Middle frontal gyrus (tissue), 1 donor: ENCODE measurements at regions not wholly inside any gene's neighbourhood (a gene's known extent, or its start where the extent isn't known, plus 50 kb on each side); places are given as distances from the start of the nearest gene placed in this dataset.
"Not testable (repeated sequence)": the region's sequence is repeated elsewhere in the genome, so short reads cannot be mapped to it uniquely, and the experiment has no call there.

Experiments
- DNase-seq: peaks from one replicate; pipeline ENCODE4 v3.0.0-alpha.2; 2015; ENCODE audit warnings: low spot score; ENCODE audit errors: extremely low spot score

GRCh38 chr3:30435861-30436331, 170.5 kb upstream of the TGFBR2 start:
- no peak for DNase-seq

GRCh38 chr3:30437171-30437601, 169.2 kb upstream of the TGFBR2 start:
- no peak for DNase-seq

DNA sequence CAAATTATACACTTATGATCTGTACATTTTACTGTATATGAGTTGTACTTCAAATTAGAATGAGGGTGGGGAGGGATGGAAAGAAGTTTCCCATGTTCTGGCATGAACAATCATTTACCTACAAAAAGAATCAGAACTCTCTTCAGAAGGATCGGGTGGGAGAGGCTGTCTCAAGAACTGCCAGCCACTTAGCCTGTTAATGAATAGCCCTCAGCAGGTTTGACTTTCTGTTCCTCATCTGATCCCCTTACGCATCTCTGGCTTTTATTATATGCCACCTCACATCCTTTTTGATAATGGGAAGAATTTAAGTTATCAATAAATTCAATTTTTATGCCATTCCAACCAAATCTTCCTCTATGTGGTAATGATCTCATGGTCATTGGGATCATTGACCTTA, 168.3 kb upstream of the TGFBR2 start:
- DNase-seq = no peak

- no peak for DNase-seq
Observed at GRCh38 chr3:30439451-30440053, 166.8 kb upstream of the TGFBR2 start.

GRCh38 chr3:30440147-30440604, 166.2 kb upstream of the TGFBR2 start:
- no peak for DNase-seq

DNA sequence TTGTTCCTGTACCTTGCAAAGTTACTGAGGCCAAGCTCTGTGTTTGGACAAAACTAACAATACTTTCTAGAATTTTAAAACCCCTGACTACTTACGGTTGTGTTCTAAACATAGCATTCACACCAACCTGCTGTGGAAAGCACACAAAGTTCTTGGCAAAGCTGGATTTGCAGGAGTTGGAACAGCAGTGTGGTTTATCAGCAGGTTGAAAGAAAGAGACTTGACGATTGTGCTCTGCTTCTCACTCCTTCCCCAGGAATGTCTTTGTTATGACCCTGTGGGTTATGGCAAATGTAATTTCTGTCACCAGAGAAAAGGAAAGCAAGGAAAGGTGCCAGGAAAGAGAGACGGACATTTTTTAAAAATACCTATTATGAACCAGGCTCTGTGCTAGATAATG, 165.5 kb upstream of the TGFBR2 start:
- DNase-seq = no peak

DNA sequence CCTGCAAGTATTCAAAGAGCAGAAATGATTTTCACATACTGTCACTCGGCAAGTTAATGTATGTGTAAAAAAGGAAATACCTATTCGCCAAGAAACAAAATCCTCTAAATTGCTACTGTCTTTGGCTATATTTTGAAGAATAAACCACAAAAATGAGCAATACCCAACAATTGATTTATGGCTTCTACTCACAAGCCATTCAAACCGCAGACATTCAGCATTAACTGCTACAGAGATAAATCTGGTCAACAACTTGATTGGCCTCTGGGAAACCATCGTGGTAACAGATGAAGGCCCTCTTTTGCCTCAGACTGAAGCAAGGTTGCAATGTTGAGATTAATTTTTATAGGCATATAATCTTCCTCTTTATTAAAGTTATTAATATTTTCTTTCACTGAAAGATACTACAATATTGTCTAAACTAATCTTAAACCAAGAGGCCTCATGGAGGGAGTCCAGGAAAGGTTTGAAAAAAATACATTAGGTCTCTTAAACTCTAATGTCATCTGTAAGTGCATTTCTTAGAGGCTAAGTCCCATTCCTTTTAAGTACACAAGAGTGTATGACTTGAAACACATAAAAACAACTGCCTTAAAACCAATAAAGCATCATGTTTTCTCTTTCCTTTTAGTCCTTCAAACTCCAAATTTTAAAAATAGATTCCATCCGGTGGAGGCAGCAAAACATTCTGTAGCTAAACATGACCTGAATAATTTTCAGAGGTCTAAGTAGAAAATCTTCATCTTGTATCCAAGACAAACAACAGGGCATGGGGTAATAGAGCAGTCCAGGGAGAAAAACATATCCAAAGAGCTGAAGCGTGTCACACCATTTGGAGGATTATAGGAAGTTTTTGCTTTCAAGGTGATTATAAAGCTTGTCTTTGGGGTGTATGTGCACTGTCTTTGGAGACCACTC, 162.4 kb upstream of the TGFBR2 start:
- DNase-seq = no peak

DNA sequence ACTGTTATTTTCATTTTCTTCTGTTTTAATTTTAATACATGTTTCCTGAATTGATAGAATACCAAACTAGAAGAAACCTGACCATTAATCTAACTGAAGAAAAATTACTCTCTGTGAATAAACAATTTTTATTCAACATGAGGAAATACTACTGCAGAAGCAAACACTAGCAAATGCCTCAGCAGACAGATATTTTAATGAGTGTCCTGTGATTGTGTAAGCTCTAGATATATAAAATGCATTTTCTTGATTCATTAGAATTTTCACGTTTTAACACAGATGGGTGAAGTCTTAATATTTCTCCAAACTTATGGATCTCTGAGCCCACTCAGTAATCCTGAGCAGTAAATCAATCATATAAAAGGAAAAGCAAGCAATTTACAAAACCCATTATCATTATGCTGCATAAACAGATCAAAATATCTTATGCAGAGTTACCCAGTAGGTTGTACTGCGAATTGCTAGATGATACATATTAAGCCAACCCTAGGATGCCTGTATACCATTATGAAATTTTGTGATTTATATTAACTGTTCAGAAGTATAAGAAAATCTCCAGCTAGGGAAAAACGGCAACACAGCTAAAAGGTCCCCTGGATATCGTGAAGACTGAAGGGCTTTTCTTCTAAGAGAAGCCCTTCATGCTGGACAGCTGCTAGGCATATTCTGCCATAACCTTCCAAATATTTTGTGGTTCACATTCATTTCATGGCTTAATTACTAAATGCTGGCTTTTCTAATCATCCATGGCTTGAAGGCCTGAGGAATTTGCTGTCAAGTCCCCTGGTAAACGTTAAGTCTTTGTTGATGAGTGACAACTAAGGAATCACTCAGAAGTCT, 157.7 kb upstream of the TGFBR2 start:
- no peak for DNase-seq

- DNase-seq = no peak
Observed at GRCh38 chr3:30449290-30449632, 157.1 kb upstream of the TGFBR2 start.

DNA sequence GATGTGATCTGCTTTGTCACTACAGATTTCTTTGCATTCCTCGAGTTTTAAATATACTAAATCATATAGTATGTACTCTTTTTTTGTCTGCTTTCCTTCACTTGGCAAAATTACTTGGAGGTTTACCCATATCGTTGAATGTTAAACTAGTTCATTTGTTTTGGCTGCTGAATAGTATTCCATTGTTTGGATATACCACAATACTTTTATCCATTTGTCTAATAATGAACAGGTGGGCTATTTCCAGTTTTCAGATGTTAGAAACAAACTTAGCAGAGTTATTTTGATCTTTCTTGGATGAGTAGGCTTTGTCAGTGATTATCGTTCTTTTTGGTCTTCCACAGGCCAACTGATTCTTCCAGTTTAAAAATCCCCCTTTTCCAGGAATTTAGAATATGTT, 154.0 kb upstream of the TGFBR2 start:
- no peak for DNase-seq

- DNase-seq = no peak
Observed at GRCh38 chr3:30453360-30454039, 152.9 kb upstream of the TGFBR2 start.

- DNase-seq = no peak
Observed at GRCh38 chr3:30454636-30455035, 151.8 kb upstream of the TGFBR2 start.

DNA sequence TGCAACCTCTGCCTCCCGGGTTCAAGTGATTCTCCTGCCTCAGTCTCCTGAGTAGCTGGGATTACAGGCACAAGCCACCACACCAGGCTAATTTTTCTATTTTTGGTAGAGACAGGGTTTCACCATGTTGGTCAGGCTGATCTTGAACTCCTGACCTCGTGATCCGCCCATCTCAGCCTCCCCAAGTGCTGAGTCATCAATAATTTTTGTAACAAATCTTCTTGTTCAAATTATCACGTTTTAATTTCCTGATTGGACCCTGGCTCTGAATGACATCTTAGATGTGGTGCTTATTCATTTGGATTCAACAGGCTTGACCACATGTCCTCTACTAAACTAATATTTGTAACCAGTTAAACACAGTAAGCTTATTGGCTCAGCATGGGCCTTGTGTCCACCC, 151.3 kb upstream of the TGFBR2 start:
- DNase-seq = not testable (repeated sequence)

DNA sequence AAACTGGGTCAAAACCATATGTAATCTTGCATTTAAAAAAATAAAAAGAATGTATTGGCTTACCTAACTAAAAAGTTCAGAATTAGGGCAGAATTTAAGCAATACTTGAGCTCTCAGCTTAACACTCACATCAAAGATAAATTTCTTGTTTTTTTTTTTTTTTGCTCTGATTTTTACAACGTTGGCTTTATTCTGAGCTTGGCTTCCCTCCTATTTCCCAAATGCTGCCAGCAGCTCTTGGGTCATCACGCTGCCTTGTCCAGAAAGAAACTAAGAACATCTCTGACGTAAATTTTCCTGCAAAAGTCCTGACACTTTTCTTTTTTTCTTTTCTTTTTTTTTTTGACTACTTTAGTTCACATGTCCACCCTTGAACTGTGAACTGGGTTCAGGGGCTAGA, 150.6 kb upstream of the TGFBR2 start:
- DNase-seq = no peak

- DNase-seq = no peak
Observed at GRCh38 chr3:30456264-30456663, 150.1 kb upstream of the TGFBR2 start.

- DNase-seq = no peak
Observed at GRCh38 chr3:30457081-30457480, 149.3 kb upstream of the TGFBR2 start.

- DNase-seq = no peak
Observed at GRCh38 chr3:30457726-30458125, 148.7 kb upstream of the TGFBR2 start.

GRCh38 chr3:30458376-30459171, 147.8 kb upstream of the TGFBR2 start:
- no peak for DNase-seq

GRCh38 chr3:30461311-30461710, 145.1 kb upstream of the TGFBR2 start:
- DNase-seq = no peak

DNA sequence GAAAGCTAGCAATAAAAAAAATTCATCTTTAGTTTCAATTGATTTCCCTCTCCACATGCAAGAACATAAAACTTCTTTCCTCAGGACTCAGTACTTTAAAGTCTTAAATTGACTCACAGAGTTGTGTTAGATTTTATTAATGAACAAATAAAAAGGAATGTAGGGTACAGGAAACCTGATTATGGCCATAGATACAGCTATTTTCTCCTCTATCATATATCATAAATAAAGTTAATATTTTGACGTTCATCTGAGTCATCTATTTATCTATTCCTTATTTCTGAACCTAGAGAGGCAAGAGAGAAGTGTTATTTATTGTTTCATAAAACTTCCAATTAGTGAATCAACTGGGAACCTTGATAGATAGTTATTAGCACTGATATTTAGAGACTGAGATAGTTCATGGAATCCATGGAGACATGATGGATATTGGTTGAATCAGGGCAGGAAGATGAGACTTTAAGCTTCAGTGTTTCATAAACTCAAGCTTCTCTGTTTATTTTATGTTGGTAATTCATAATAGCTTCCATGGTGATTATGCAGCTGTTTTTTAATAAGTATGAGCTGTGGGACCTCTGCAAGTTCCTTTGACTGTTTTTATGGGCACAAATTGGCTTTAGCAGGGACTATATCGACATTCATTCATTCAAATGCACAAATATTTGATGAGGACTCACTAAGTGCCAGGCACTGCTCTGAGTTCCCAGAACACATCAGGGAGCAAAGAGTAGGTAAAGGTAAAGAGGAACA, 143.5 kb upstream of the TGFBR2 start:
- no peak for DNase-seq
